HFFc6 (cell line): ENCODE measurements at regions not wholly inside any gene's neighbourhood (a gene's known extent, or its start where the extent isn't known, plus 50 kb on each side); places are given as distances from the start of the nearest gene placed in this dataset.

ENCODE experiments used
- DNase-seq: peaks from one replicate; pipeline ENCODE4 v3.0.0-alpha.2; 2018
- H3K27ac Mint-ChIP-seq: 2 replicates; pipeline ENCODE4 v1.8.0; 2020; ENCODE audit warnings: mild to moderate bottlenecking, mixed read lengths
- H3K27me3 Mint-ChIP-seq: 2 replicates; pipeline ENCODE4 v1.8.0; 2021; ENCODE audit warnings: mild to moderate bottlenecking, moderate library complexity, mixed read lengths; ENCODE audit not compliant: insufficient read depth
- H3K36me3 Mint-ChIP-seq: 2 replicates; pipeline ENCODE4 v1.8.0; 2021; ENCODE audit warnings: low read depth, mixed read lengths
- H3K4me1 Mint-ChIP-seq: 2 replicates; pipeline ENCODE4 v1.8.0; 2020; ENCODE audit warnings: low read depth, mixed read lengths
- H3K4me3 Mint-ChIP-seq: 2 replicates; pipeline ENCODE4 v1.8.0; 2020; ENCODE audit warnings: mild to moderate bottlenecking, moderate library complexity, mixed read lengths
- H3K9me3 Mint-ChIP-seq: 2 replicates; pipeline ENCODE4 v1.8.0; 2020; ENCODE audit warnings: mild to moderate bottlenecking, mixed read lengths
- TF ChIP-seq, protein P1 (sequence below): fragments of 200-600 bp; sonication (generic); IDR thresholded peaks from 2 replicates; pipeline ENCODE4 v1.5.0; 2021; ENCODE audit warnings: antibody characterized with exemption, mild to moderate bottlenecking

DNA sequence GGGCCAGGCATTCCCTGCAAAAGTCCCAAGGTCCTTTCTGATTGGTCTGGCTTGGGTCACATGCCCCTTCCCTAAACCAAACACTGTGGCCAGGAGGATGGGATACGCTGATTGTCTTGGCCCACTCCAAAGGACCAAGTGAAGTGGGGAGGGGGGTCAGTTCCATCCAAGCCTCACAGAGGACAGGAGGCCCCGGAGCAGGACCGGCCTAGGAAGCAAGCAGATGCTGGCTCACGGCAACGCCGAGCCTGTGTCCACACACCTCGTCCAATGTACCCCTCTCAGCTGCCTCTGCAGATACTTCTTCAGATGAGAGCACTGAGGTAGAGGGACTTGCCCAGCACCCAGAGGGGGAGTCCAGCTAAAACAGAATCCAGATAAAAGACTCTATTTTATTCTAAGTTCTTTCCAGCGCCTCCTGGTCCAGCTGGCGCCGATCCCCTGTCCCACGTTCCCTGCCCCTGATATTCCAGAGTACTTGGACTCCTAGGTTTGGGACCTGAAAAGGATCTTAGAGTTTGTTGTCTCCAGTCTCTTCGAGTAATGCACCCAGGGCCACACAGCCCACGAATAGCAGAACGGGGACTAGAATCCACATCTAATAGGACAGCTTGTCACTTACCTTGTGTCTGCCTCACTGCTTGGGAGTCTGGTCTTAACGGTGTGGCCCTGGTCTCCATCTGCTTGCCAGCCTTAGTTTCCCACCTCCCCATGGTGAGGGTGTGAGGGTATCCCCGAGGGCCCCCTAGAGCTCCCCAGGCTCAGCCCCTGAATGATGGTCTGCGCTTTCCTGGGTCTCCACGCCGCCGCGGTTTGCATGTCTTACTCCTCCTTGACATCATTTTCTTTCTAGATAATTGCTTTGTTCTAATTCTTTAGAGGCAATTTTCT is 72.4 kb upstream of the UNC5A start:
- no peak overlapping the region for H3K4me3 Mint-ChIP-seq
- peaks cover 74% of the 10 kb centered on the region for H3K27me3 Mint-ChIP-seq
- no peaks in the 10 kb centered on the region for H3K4me1 Mint-ChIP-seq
- H3K27ac Mint-ChIP-seq, result no peak overlapping the region
- H3K9me3 Mint-ChIP-seq, result no peaks in the 10 kb centered on the region
- TF ChIP-seq, protein P1, sequence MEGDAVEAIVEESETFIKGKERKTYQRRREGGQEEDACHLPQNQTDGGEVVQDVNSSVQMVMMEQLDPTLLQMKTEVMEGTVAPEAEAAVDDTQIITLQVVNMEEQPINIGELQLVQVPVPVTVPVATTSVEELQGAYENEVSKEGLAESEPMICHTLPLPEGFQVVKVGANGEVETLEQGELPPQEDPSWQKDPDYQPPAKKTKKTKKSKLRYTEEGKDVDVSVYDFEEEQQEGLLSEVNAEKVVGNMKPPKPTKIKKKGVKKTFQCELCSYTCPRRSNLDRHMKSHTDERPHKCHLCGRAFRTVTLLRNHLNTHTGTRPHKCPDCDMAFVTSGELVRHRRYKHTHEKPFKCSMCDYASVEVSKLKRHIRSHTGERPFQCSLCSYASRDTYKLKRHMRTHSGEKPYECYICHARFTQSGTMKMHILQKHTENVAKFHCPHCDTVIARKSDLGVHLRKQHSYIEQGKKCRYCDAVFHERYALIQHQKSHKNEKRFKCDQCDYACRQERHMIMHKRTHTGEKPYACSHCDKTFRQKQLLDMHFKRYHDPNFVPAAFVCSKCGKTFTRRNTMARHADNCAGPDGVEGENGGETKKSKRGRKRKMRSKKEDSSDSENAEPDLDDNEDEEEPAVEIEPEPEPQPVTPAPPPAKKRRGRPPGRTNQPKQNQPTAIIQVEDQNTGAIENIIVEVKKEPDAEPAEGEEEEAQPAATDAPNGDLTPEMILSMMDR, result no peak
- no peaks in the 10 kb centered on the region for H3K36me3 Mint-ChIP-seq
- no peak for DNase-seq

DNA sequence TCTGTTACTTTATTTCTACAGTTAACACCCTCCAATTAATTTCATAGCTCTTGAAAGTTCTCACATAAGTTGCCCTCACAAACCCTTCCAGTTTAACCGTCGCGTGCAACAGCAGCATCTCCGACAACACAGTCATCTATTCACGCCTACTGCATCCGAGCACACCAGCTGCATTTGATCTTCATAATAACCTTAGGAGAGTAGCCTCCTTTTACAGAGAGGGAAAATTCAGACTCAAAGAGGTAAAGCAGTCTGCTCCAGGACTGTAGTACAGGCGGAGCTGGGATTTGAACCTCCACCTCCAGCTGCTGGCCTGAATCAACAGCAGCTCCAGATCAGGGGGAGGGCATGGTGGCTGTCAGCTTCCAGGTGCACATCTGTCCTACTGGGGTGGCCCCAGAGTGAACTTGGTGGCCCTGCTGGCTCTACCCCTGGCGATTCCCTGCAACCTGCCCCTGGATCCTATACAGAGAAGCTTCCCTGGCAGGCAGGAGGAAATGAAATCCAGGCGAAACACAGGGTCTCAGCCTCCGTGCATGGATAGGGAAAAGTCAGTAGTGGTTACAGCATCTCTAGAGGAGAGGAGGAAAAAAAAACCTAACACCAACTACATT is 71.6 kb upstream of the UNC5A start:
- H3K4me3 Mint-ChIP-seq, result no peak overlapping the region
- TF ChIP-seq, protein P1, result no peak
- no peak for DNase-seq
- H3K4me1 Mint-ChIP-seq, result no peaks in the 10 kb centered on the region
- H3K9me3 Mint-ChIP-seq, result no peaks in the 10 kb centered on the region
- H3K27ac Mint-ChIP-seq, result no peak overlapping the region
- H3K27me3 Mint-ChIP-seq, result peaks cover 70% of the 10 kb centered on the region
- H3K36me3 Mint-ChIP-seq, result no peaks in the 10 kb centered on the region

DNA sequence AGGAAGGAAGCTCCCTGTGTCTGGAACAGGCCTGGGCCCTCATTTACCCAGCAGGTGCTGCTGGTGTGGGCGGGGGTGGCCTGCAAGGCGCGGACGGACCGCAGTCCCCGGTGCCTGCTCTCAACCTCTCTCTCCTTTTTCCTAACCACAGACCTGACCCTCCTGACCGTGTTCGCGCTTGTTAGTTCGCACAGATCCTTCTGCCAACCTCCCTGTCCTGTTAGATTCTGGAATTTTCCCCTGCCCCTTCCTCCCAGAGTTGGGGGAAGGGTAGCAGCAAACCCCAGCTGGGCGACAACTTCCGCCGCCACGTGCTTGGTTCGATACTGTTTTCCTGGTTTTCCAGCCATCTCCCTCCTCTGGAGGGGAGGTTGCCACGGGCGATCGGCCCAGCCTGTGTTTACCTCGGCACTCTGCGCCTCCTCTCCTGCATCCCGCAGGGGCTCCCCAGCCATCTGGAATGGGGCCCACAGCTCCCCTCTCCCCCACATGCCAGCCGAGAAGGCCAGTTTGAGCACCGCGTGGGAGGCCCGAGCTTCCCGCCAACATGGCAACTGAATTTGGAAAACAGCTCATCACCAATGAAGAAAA is 70.8 kb upstream of the UNC5A start:
- H3K36me3 Mint-ChIP-seq, result no peaks in the 10 kb centered on the region

DNA sequence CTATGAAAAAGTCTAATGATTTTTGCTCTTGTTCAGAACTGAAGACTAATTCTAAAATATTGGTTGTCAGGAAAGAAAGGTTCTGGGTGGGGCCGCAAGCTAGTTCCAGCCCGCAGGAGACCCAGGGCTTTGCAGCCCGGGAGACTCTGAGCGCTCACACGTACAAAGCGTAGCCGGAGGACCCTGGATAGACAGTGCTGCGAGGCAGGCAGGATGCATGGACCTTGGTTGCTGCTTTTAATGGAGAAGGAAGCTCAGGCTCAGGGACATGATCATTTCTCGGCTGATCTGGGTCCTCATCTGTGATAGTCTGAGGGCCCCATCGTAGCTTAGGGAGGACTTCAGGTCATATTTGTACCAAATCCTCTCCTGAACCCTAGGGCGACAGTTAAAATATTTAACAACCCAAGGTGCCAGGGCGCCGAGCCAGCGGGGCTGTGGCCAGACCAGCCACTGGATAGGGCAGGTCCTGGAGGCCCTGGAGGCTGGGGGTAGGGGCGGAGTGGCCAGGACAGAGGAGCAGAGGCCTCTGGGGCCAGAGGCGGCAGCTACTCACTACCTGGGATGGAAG is 70.1 kb upstream of the UNC5A start:
- Mint-ChIP-seq H3K4me3 (no peak overlapping the region), H3K9me3 (no peaks in the 10 kb centered on the region), H3K27me3 (peaks cover 77% of the 10 kb centered on the region), H3K36me3 (no peaks in the 10 kb centered on the region), H3K4me1 (no peaks in the 10 kb centered on the region), H3K27ac (no peak overlapping the region)
- TF ChIP-seq, protein P1, result no peak
- DNase-seq, result no peak

More for the DNA sequence above, 70.8 kb upstream of the UNC5A start:
- DNase-seq, result no peak
- no peak overlapping the region for H3K27ac Mint-ChIP-seq
- no peak overlapping the region for H3K4me3 Mint-ChIP-seq
- peaks cover 78% of the 10 kb centered on the region for H3K27me3 Mint-ChIP-seq
- H3K9me3 Mint-ChIP-seq, result no peaks in the 10 kb centered on the region
- H3K4me1 Mint-ChIP-seq, result no peaks in the 10 kb centered on the region
- TF ChIP-seq, protein P1, result no peak

DNA sequence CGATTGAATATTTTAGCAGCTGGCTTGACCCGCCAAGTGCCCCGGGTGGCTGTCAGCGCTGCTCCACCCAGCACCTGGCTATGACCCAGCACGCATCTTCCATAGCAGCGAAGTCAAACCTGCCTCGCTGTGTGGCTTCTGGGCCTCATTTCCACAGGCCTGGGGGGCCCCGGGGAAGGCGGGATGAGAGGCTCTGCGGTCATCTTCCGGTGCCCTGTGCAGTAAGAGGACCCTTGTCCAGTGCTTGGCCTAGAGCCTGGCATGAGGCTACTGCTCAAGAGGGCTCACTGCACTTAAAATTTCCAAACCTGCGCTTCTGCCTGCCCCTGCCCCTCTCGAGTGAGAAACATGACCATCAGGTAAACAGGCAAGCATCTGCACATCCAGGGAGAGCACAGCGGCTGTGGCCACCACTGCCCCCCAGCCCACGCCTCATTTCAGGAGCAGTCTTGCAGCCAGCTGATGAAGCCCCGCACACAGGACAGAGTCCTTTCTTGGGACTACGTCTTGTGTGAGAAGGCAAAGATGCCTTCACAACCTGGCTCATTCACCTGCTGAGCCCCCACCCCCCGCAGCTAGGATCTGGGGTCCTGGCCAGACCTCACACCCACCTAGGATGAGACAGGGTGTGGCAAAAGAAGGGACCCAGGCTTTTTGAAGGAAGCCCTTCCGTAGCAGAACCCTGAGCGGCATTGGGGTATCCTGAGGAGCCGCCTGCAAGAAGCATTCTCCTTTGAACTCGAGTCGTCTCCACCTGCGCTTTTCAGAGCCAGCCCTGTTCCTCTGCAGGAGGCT is 69.5 kb upstream of the UNC5A start:
- no peaks in the 10 kb centered on the region for H3K9me3 Mint-ChIP-seq
- no peak overlapping the region for H3K27ac Mint-ChIP-seq
- no peaks in the 10 kb centered on the region for H3K36me3 Mint-ChIP-seq
- peaks cover 79% of the 10 kb centered on the region for H3K27me3 Mint-ChIP-seq
- no peak for DNase-seq
- TF ChIP-seq, protein P1, result no peak
- no peak overlapping the region for H3K4me3 Mint-ChIP-seq
- H3K4me1 Mint-ChIP-seq, result no peaks in the 10 kb centered on the region
